ENCODE measurements at regions not wholly inside any gene's neighbourhood (a gene's known extent, or its start where the extent isn't known, plus 50 kb on each side); places are given as distances from the start of the nearest gene placed in this dataset.
"Not testable (repeated sequence)": the region's sequence is repeated elsewhere in the genome, so short reads cannot be mapped to it uniquely, and the experiment has no call there.

DNA sequence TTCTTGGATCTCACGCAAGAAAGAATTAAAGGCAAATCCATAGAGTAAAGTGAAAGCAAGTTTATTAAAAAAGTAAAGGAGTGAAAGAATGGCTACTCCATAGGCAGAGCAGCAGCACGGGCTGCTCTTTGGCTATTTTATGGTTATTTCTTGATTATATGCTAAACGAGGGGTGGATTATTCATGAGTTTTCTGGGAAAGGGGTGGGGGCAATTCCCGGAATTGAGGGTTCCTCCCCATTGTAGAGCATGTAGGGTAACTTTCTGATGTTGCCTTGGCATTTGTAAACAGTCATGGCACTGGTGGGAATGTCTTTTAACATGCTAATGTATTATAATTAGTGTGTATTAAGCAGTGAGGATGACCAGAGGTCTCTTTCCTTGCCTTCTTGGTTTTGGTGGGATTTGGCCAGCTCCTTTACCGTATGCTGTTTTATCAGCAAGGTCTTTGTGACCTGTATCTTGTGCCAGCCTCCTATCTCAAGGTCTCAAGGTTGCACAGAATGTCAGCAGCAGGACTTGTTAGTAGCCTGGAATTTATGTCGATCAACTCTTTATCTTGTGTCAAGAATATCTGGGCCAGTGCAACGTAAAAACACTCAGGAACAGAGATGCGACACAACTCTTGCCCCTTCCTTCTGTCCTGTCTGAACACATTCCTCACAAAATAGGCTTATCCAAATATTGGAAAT lies 931.4 kb downstream of the QKI start:
- TF ChIP-seq, protein P1, sequence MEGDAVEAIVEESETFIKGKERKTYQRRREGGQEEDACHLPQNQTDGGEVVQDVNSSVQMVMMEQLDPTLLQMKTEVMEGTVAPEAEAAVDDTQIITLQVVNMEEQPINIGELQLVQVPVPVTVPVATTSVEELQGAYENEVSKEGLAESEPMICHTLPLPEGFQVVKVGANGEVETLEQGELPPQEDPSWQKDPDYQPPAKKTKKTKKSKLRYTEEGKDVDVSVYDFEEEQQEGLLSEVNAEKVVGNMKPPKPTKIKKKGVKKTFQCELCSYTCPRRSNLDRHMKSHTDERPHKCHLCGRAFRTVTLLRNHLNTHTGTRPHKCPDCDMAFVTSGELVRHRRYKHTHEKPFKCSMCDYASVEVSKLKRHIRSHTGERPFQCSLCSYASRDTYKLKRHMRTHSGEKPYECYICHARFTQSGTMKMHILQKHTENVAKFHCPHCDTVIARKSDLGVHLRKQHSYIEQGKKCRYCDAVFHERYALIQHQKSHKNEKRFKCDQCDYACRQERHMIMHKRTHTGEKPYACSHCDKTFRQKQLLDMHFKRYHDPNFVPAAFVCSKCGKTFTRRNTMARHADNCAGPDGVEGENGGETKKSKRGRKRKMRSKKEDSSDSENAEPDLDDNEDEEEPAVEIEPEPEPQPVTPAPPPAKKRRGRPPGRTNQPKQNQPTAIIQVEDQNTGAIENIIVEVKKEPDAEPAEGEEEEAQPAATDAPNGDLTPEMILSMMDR (IDR thresholded peaks at IDR 0.05; ENCODE audit: control insufficient read depth, insufficient read depth, low read depth, low read length, missing control alignments) = no peak
- no peak for DNase-seq (ENCODE audit: low read depth)

DNA sequence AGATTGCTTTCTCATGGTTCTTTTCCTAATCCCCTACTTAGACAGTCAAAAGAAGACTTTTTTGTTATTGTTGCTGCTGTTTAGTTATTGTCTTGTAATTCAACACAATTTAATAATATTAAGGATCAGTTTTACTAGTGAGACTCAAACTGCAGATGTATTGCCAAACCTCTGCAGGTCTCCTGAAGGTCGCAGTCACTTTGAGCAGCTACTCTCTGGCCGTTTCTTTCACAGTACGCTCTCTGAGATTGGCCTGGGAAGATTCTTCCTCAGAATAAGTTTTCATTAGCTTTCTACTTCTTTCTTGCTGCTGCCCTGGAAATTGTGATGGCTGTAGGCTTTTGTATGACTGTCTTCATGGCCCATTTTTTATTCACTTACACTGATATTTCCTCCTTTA lies 930.8 kb downstream of the QKI start:
- TF ChIP-seq, protein P1 (IDR thresholded peaks at IDR 0.05; ENCODE audit: control insufficient read depth, insufficient read depth, low read depth, low read length, missing control alignments) = no peak
- DNase-seq (ENCODE audit: low read depth) = no peak
- H3K4me3 ChIP-seq (ENCODE audit: control insufficient read depth, low read depth, low read length) = no peak overlapping the region

More for the DNA sequence above, 931.4 kb downstream of the QKI start:
- H3K4me3 ChIP-seq (ENCODE audit: control insufficient read depth, low read depth, low read length) = no peak overlapping the region

DNA sequence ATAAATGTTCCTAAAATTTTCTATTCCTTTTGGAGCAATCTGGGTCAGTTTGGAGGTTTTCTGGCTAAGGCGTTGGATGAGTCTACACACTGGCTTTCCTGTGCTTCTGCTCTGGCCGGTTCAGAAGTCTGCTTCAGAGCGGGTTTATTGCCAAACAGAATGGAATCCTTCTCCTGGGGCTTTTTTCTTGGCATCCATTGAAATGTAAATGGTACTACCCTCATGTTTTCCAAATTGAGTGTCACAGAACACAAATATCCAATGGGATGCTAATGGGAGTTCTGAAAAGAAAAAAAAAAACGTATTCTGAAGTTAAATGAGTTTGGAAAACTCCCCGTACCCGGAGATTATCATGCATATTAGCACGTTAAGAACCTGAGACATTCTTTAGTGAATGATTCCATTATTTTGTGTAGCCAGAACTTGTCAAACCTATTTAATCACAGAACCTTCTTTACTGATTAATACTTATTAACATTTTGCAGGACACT lies 930.3 kb downstream of the QKI start:
- TF ChIP-seq, protein P1 (IDR thresholded peaks at IDR 0.05; ENCODE audit: control insufficient read depth, insufficient read depth, low read depth, low read length, missing control alignments) = no peak
- DNase-seq (ENCODE audit: low read depth) = no peak
- H3K4me3 ChIP-seq (ENCODE audit: control insufficient read depth, low read depth, low read length) = no peak overlapping the region

DNA sequence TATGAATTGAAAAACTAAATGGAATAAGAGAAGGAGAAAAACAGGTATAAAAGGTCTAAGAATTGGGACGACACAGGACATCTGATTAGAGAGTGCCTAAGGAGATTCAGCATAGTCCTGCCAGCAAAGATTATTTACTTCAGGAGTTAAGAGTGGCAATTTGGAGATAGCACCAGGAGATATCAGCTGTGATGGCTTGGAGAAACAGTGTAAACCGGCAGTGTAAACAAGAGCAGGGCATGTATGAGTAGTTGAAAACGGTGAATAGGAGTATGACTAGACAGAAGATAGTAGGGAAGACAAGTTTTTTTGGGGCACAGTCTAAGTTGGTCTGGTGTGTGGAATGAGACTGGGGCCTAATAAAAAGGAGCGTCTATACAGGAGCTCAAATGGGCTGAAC lies 924.9 kb downstream of the QKI start:
- not testable (repeated sequence) for H3K4me3 ChIP-seq (ENCODE audit: control insufficient read depth, low read depth, low read length); DNase-seq (ENCODE audit: low read depth)

DNA sequence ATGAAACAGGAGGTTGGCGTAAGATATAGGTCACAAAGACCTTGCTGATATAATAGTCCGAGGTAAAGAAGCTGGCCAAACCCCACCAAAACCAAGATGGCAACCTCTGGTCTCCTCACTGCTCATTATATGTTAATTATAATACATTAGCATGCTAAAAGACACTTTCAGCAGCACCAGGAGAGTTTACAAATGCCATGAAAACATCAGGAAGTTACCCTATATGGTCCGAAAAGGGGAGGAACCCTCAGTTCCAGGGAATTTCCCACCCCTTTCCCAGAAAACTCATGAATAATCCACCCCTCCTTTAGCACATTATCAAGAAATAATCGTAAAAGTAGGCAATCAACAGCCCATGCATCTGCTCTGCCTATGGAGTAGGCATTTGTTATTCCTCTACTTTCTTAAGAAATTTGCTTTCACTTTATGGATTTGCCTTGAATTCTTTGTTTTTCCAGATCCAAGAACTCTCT lies 923.4 kb downstream of the QKI start:
- DNase-seq (ENCODE audit: low read depth) = no peak
- H3K4me3 ChIP-seq (ENCODE audit: control insufficient read depth, low read depth, low read length) = no peak overlapping the region
- TF ChIP-seq, protein P1 (IDR thresholded peaks at IDR 0.05; ENCODE audit: control insufficient read depth, insufficient read depth, low read depth, low read length, missing control alignments) = no peak

DNA sequence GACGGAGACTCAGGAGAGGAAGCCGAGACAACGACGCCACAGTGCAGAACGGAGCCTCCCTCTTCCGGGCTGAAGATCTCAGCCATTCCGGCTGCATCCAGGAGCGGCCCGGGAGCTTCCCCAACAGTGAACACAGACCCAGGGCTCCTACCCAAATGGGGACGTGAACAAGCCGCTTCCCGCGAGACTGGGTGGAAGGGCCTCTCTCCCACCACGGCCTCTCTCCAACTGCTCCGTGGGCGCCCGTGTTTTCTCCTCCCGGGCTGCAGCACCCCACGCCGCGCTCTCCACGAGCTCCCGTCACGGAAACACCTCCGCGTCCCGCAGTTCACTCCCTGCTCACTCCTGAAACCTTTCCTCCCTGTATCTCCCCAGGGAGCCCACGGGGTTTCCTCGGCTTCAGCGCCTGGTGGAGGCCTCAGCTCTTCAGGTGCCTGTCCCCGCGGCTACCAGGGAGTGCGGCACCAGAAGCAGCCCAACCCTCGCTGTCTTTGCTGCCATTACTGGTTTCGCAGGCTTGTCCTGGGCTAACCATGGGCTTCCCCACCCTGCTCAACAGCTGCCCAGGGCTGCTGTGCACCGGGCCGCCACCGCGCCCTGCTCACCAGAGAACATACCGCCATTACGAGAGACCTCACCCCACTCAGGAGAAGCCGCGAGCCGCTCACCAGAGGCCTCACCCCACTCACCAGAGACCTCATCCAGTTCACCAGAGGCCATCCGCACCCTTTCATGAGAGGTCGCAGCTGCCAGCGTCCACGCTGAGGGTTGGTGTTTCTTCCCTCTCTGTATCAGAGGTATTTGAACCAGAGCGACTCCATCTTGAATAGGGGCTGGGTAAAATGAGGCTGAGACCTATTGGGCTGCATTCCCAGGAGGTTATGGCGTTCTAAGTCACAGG lies 922.8 kb downstream of the QKI start:
- TF ChIP-seq, protein P1 (IDR thresholded peaks at IDR 0.05; ENCODE audit: control insufficient read depth, insufficient read depth, low read depth, low read length, missing control alignments) = no peak
- no peak for DNase-seq (ENCODE audit: low read depth)

DNA sequence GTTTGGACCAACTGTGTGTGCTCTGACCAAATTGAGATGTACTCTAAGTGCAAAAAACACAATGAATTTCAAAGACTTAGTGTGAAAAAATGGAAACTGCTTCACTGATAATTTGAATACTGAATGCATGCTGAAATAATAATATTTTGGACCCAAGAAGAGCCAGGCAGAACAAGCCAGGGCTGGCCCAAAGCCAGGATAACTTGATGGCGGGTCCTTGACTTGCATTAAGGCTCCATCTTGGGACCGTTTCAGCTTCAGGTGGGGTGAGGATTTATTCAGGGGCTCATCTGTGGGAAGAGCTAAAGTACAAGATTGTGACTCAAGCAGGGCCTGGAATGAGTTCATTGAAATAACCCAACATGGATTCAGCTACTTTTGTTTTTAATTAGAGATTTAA lies 921.9 kb downstream of the QKI start:
- no peak overlapping the region for H3K4me3 ChIP-seq (ENCODE audit: control insufficient read depth, low read depth, low read length)
- DNase-seq (ENCODE audit: low read depth) = no peak

More for the DNA sequence above, 922.8 kb downstream of the QKI start:
- H3K4me3 ChIP-seq (ENCODE audit: control insufficient read depth, low read depth, low read length) = no peak overlapping the region

More for the DNA sequence above, 921.9 kb downstream of the QKI start:
- TF ChIP-seq, protein P1 (IDR thresholded peaks at IDR 0.05; ENCODE audit: control insufficient read depth, insufficient read depth, low read depth, low read length, missing control alignments) = no peak

All from AG09309 (cell line).